LNCAP (cell line): ENCODE measurements at regions not wholly inside any gene's neighbourhood (a gene's known extent, or its start where the extent isn't known, plus 50 kb on each side); places are given as distances from the start of the nearest gene placed in this dataset.

Experiments
- TF ChIP-seq, protein P1 (sequence below): fragments of 450-650 bp; IDR thresholded peaks from 2 replicates; pipeline ENCODE4 v1.5.1; 2017; ENCODE audit warnings: mild to moderate bottlenecking

DNA sequence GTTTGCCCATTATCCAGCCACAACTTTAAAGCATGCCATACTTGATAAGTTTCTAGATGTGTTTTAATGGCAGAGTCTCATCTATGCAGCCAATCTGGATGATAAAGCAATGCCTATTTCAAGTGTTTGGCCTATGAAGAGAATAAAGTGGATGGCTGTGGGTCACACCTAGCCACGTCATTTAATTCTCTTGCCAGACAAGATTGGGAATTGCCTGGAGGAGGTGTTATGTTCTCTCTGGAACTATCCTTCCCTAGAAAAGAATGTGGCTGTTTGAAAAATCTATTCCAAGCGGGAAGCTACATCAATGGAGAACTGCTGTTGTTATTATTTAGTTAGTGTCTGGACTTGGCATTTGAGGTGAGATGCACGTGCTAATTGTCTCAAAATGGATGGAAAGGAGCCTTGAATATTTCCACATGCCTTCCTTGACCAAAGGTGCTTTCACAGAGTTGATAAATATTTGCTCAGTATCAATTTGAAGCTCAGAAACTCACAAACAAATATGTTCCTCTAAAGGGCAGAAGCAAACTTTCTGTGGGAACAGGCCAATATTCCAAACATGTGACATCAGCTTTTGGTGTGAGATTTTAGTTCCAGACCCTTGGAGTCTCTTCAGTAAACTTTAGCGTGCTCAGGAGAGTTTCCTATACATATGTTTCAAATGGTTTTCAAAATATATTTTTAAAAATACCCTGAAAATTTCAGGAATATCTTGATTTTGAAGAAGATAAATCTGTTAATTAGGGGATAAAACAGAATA is 510.6 kb upstream of the SGO1 start:
- TF ChIP-seq, protein P1, sequence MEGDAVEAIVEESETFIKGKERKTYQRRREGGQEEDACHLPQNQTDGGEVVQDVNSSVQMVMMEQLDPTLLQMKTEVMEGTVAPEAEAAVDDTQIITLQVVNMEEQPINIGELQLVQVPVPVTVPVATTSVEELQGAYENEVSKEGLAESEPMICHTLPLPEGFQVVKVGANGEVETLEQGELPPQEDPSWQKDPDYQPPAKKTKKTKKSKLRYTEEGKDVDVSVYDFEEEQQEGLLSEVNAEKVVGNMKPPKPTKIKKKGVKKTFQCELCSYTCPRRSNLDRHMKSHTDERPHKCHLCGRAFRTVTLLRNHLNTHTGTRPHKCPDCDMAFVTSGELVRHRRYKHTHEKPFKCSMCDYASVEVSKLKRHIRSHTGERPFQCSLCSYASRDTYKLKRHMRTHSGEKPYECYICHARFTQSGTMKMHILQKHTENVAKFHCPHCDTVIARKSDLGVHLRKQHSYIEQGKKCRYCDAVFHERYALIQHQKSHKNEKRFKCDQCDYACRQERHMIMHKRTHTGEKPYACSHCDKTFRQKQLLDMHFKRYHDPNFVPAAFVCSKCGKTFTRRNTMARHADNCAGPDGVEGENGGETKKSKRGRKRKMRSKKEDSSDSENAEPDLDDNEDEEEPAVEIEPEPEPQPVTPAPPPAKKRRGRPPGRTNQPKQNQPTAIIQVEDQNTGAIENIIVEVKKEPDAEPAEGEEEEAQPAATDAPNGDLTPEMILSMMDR, result no peak

DNA sequence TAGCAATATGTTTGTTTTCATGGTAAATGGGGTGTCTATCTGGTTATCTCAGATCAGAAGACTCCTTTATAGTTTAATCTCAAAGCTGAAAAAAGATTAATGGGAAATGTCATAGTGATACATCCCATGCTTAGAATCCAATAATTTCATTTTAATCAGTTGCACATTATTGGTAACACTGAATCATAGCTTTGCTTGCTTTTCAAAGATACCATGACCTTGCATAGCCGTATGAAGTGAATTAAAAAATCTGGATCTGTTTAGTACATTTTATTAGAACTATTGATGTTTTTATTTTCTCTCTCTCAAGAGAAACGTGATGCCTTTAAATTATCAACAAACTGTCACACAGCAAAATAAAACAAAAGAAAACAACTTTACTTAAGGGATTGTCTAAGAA is 506.7 kb upstream of the SGO1 start:
- TF ChIP-seq, protein P1, result no peak

DNA sequence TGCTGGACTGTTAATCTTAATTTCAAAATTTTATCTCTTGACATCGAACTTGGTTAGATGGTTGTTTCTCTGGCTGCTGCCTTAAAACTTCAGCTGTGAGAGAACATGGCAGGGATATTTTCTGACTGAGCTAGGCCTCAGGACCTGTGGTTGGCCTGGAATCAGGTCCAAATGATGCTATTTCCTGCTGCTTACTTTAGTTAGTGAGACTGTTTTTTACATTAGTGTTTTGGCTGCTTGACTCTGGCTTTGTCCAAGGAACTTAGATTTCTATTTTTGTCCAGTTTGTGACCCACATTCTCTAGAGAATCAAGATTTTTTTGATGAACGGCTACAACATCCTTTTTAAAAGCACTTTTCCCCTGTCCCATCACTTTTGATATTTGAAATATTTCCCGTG is 497.9 kb upstream of the SGO1 start:
- TF ChIP-seq, protein P1, result no peak

DNA sequence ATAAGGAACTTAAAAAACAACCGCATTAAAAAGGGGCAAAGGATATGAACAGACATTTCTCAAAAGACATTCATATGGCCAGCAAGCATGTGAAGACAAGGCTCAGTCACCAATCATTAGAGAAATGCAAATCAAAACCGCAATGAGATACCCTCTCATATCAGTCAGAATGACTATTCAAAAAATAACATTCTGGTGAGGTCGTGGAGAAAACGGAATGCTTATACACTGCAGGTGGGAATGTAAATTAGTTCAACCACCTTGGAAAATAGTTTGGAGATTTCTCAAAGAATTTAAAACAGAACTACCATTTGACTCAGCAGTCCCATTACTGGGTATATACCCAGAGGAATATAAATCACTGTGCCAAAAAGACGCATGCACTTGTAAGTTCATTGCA is 496.6 kb upstream of the SGO1 start:
- TF ChIP-seq, protein P1, result no peak

DNA sequence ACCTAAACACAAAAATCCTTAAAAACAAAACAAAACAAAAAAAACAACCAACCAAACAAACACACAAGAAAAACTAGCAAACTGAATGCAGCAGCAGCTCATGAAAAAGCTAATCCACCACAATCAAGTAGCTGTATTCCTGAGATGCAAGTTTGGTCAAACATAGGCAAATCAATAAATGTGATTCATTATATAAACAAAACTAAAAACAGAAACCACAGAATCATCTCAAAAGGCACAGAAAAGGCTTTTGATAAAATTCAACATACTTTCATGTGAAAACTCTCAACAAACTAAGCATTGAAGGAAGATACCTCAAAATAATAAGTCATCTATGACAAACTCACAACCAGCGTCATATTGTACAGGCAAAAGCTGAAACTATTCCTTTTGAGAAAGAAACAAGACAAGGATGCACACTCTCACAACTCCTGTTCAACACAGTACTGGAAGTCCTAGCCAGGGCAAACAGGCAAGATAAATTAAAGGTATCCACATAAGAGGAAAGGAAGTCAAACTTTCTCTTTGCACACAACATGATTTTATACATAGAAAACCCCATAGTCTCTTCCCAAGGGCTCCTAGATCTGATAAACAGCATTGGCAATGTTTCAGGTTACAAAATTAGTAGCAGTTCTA is 495.1 kb upstream of the SGO1 start:
- TF ChIP-seq, protein P1, result no peak

DNA sequence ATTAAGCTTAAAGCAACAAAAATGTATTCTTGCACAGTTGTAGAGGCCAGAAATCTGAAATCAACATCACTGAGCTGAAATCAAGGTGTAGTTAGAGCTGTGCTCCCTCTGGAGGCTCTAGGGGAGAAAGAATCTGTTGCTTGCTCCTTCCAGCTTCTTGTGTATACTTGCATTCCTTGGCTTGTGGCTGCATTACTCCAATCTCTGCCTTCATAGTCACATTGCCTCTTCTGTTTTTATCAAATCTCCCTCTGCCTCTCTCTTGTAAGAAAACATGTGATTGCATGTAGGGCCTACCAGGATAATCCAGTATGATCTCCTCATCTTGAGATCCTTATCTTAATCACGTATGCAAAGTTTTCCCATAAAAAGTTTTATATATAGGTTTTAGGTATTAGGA is 487.9 kb upstream of the SGO1 start:
- TF ChIP-seq, protein P1, result no peak

DNA sequence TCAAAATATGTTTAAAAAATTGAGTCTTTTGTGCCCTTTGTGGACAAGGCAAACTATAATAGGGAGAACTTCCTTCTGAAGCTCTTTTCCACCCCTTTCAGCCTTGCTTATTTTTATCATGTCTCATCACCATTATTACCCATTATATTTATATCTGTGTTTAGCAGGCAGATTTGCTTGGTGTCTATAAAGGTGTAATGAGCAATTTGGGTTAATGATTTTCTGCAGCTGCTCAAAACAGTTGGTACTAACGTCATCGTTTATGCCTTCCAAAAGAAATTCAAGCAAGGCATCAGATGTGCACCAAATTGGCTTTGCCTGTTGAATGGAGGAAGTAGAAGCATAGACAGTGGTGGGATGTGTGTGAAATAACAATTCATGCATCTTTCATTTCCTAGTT is 483.7 kb upstream of the SGO1 start:
- TF ChIP-seq, protein P1, result no peak
